Putamen (tissue), 1 donor: ENCODE measurements at regions not wholly inside any gene's neighbourhood (a gene's known extent, or its start where the extent isn't known, plus 50 kb on each side); places are given as distances from the start of the nearest gene placed in this dataset.
"Not testable (repeated sequence)": the region's sequence is repeated elsewhere in the genome, so short reads cannot be mapped to it uniquely, and the experiment has no call there.

Experiments used
- DNase-seq: peaks from one replicate; pipeline ENCODE4 v3.0.0-alpha.2; 2016; ENCODE audit warnings: low spot score

- DNase-seq = no peak
These were observed 50.0 kb upstream of the ABLIM1 start for GRCh38 chr10:114708084-114708483.

- no peak for DNase-seq
These were observed 50.8 kb upstream of the ABLIM1 start for GRCh38 chr10:114708717-114709335.

- no peak for DNase-seq
These were observed 51.9 kb upstream of the ABLIM1 start for GRCh38 chr10:114709984-114710383.

- DNase-seq = no peak
These were observed 53.2 kb upstream of the ABLIM1 start for GRCh38 chr10:114711176-114711868.

GRCh38 chr10:114711869-114712250, 53.8 kb upstream of the ABLIM1 start:
- no peak for DNase-seq

GRCh38 chr10:114713525-114714090, 55.5 kb upstream of the ABLIM1 start:
- no peak for DNase-seq

GRCh38 chr10:114714281-114714741, 56.2 kb upstream of the ABLIM1 start:
- DNase-seq = peak; percentile 64

- DNase-seq = peak; percentile 19
These were observed 57.1 kb upstream of the ABLIM1 start for GRCh38 chr10:114715171-114715670.

GRCh38 chr10:114716811-114717404, 58.8 kb upstream of the ABLIM1 start:
- DNase-seq = no peak

- not testable (repeated sequence) for DNase-seq
These were observed 59.8 kb upstream of the ABLIM1 start for GRCh38 chr10:114717881-114718280.

GRCh38 chr10:114718374-114718773, 60.3 kb upstream of the ABLIM1 start:
- DNase-seq = no peak

- no peak for DNase-seq
These were observed 61.2 kb upstream of the ABLIM1 start for GRCh38 chr10:114719311-114719710.

GRCh38 chr10:114720023-114720422, 61.9 kb upstream of the ABLIM1 start:
- DNase-seq = not testable (repeated sequence)

GRCh38 chr10:114720685-114721278, 62.7 kb upstream of the ABLIM1 start:
- no peak for DNase-seq

GRCh38 chr10:114722136-114722535, 64.1 kb upstream of the ABLIM1 start:
- not testable (repeated sequence) for DNase-seq

GRCh38 chr10:114723361-114723760, 65.3 kb upstream of the ABLIM1 start:
- DNase-seq = no peak

- no peak for DNase-seq
These were observed 66.1 kb upstream of the ABLIM1 start for GRCh38 chr10:114723991-114724715.

- no peak for DNase-seq
These were observed 66.6 kb upstream of the ABLIM1 start for GRCh38 chr10:114724716-114725106.

- no peak for DNase-seq
These were observed 68.8 kb upstream of the ABLIM1 start for GRCh38 chr10:114726820-114727271.

- no peak for DNase-seq
These were observed 70.2 kb upstream of the ABLIM1 start for GRCh38 chr10:114728325-114728724.

GRCh38 chr10:114729103-114729659, 71.1 kb upstream of the ABLIM1 start:
- DNase-seq = peak; percentile 41
